ENCODE measurements at regions not wholly inside any gene's neighbourhood (a gene's known extent, or its start where the extent isn't known, plus 50 kb on each side); places are given as distances from the start of the nearest gene placed in this dataset.
"Not testable (repeated sequence)": the region's sequence is repeated elsewhere in the genome, so short reads cannot be mapped to it uniquely, and the experiment has no call there.

- no peak for DNase-seq (ENCODE audit: low read depth, low spot score)
These were observed 145.3 kb upstream of the ROPN1 start for GRCh38 chr3:124137216-124137615.

DNA sequence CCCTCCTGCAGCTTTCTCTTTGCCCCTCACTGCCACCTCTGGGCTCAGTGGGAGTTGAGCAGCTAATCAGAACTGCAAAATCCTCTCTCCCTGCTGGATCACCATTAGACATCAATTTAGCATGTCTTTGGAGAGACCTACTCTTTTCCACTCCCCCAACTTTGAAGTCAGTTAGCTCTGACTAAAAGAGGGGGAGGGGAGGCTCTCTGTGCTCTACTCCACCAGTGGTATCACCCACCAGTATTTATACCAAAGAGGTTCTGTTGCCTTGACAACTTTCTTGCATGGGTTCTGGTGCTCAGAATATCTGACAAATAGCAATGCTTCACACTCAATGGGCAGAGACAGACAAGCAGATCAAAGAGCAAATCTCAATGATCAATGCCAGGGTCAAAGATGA is 146.2 kb upstream of the ROPN1 start:
- DNase-seq (ENCODE audit: low read depth, low spot score), result no peak

DNA sequence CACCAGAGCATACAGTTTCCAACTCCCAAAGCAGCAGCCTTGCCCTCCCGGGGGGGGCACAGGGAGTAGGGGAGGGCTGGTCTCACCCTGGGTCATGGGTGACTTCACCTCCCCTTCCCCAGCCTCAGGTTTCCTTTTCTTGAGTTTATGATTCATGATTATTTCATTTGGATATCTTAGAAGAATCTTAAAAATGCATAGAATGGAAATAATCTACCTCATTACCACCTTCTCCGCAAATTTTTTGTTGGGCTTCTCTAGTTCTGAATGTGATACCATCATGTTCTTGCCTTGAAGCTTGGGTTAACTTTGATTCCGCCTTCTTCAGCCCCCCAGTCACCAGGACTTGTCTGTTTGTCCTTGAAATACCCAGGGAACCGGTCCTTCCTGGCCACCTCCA is 148.8 kb upstream of the ROPN1 start:
- no peak for DNase-seq (ENCODE audit: low read depth, low spot score)

DNA sequence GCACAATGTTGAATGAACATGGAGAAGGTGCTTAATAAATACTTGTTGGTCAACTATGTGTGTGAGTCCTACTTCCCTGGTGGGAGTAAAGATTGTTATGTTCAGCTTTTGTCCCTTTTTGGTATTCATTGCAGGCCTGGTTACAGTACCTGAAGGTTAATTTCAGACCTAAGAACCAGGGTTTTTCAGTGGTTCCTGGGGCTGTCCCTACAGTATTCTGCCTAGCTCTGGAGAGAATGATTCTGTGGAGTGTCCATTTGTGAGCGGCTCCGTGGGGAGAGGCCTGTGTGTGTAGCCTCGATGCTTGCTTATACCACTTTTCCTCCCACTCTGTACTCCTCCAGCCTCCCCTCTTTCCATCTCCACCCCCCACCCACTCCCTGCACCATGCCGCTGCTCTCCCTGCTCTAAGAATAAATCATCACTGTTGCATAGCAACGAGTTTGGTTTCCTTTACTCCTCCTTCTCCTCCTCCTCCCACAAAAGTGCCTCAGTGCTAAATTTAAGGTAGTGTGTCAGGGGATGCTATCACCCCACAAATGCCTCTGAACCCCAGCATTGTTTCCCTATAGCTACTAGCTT is 150.6 kb upstream of the ROPN1 start:
- no peak for DNase-seq (ENCODE audit: low read depth, low spot score)

DNA sequence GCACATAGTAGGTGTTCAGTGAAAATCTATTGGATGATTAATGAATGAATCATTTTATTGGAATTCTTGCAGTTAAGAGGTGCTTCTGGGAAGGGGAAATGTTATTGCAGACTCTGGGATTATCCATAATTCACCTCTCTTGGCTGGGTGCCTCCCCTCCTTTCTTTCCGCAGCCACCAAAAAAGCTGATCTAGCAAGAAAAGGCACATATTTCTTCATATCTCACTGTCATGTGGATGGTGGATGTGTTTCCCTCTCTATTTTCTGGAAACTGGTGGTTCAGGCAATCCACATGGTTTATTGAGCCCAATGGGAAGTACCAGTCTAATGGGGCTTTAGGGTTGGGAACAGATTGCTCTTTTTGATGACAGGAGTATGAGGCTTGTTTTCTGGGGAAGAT is 151.1 kb upstream of the ROPN1 start:
- no peak for DNase-seq (ENCODE audit: low read depth, low spot score)

DNA sequence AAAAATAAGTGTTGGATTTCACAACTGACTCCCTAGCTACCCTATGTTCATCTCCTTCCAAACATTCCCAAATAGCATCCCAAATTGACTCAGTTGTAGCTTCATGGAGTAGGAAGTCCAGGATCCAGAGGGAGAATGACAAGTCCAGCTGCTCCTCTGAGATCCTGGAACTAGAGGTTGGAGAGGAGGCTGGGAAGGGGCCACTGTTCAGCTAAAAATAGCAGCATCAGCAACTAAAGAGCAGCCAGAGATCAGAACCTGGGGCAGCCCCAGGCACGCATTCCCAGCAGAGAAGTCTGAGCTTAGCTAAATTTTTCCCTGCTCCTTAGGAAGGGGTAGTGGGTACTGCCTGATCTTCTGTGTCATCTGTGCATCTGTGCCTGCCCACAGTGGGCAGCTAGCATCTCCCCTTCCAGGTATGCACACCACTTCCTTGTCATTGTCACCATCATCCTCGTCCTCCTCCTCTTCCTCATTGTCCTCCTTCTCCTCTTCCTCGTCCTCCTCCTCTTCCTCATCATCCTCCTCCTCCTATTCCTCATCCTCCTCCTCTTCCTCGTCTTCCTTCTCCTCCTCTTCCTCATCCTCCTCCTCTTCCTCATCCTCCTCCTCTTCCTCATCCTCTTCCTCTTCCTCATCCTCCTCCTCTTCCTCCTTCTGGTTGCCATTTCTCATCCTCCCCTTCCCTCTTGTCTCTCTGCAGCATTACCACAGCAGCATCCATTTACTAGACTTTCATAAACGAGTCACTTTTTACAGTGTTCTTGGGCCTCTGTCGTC is 152.3 kb upstream of the ROPN1 start:
- DNase-seq (ENCODE audit: low read depth, low spot score), result peak; percentile 10

- no peak for DNase-seq (ENCODE audit: low read depth, low spot score)
These were observed 155.5 kb upstream of the ROPN1 start for GRCh38 chr3:124147429-124147828.

GRCh38 chr3:124147946-124148345 is 156.0 kb upstream of the ROPN1 start:
- no peak for DNase-seq (ENCODE audit: low read depth, low spot score)

DNA sequence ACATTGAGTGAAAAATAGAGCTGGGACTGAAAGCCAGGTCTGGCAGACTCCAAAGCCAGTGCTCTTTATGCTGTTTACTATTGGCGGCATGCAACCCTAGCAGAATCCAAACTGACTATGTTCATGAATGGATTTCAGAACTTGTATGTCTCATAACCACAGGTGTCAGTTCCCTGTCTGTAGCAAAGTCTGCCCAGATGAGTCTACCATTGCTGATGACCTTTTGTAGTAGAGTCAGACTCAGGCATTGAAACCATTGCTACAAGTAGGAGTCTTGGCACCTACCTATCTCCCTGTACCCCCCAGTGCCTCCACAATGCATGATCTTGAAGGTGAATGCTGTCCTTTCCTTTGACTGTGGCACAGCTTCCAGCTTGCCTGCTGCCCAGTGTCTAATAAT is 157.2 kb upstream of the ROPN1 start:
- DNase-seq (ENCODE audit: low read depth, low spot score), result no peak

DNA sequence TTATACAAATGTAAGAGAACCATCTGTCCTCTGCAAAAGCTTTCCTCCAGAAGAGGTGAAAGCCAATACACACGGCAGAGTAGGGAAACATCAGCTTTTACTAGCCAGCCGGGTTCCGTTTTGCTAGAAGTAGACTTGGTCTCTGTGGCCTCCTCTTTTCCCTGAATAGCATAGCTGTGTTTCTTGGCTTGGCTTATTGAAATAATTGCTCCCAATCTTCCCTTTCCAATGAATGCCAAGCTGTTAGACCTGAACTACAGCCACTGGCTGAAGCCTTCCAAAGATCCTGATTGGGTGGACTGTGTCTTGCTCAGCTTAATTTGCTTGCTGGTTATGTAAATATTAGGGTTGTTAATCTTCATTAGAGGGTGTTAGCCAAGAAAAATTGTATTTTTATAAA is 157.8 kb upstream of the ROPN1 start:
- no peak for DNase-seq (ENCODE audit: low read depth, low spot score)

GRCh38 chr3:124152891-124153290 is 161.0 kb upstream of the ROPN1 start:
- not testable (repeated sequence) for DNase-seq (ENCODE audit: low read depth, low spot score)

DNA sequence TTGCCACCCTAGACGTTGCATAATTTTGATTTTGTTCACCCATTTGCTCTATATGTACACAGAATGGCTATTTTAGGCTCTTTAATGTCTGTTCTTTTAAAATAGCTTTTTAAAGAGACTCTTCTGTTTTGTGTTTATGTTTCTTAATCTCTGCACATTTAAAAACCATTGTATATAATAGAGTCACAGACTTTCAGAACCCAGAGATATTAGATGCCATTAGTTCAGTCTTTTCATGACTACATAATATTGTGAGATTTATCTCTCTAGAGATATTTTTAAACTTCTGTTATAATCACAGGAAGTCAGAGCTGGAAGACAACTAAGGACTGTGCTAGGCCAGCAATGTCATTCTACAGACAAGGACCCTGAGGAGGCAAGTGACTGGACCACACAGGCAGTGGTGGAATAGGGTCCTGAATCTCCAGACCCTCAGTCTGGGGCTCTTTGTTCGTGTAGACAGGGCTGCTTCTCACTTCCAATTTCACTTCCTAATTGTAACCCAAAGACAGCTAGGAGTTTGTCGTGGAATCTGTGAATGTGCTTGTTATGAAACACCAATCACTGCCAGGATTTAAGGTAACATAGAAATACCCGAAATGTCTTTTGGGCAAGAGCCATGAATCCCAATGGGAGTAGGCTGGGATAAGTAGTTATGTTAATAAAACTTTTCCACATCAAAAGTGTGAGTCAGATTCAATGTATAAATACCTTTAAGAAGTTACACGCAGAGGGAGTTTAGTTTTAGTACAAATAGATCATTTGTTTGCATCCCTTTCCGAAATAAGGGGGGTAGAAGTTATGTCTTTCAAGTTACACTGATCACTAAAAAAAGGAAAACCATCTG is 165.2 kb upstream of the ROPN1 start:
- no peak for DNase-seq (ENCODE audit: low read depth, low spot score)

- no peak for DNase-seq (ENCODE audit: low read depth, low spot score)
These were observed 165.8 kb upstream of the ROPN1 start for GRCh38 chr3:124157748-124158147.

- DNase-seq (ENCODE audit: low read depth, low spot score), result peak; percentile 86
These were observed 166.4 kb upstream of the ROPN1 start for GRCh38 chr3:124158168-124158881.

DNA sequence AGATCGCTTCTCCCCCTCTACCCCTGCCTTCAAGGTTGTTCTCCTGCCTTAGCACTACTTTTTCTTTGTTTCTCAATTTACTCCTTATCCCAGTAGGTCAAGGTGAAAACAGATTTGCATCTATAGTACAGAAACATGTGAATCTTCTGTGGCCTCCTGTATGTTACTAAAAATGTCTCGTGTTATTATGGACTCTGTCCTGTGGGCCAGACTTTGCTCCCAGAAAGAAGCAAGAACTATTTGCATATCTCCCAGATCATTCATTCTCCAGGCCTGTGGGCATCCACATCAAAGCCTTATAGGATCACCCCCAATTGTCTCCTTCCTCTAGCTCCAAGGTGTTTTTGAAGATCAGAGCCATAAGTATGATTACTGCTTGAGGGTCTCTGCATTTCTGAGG is 169.5 kb upstream of the ROPN1 start:
- DNase-seq (ENCODE audit: low read depth, low spot score), result no peak

DNA sequence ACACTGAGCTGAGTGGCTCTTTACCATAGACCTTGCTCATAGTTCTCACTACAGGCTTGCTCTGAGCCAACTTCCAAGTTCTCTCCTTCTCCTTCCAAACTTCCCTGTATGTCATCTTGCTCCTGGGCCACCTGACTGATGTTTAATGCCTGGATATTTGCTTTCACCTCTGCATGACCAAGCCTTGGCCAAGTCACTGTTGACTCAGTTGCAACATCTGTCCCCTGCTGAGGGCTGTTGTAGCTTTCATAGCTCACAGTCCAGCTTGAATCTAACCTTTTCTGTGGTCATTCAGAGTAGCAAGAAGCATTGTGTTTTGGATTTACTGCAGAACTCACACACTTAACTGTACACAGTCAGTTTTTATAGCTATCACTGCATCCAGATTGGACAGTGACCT is 171.8 kb upstream of the ROPN1 start:
- DNase-seq (ENCODE audit: low read depth, low spot score), result no peak

DNA sequence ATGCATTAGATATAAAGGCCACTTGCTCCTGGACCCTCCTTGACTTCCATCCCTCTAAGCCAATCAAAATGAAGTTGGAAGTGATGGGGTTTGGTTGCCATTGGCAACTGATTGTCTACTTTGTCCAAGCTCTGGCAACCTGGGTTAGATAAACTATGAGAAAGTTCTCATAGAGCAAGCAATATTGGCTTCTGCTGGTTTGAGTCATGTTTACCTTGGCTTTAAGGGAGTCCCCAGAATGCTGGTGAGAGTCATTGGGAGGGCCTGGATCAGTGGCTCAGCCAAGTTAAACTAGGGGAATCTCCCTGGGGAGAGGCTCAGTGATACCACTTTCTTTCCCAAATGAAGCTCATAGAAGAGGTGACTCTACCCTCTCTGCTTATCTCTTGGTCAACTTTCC is 176.3 kb upstream of the ROPN1 start:
- DNase-seq (ENCODE audit: low read depth, low spot score), result no peak

DNA sequence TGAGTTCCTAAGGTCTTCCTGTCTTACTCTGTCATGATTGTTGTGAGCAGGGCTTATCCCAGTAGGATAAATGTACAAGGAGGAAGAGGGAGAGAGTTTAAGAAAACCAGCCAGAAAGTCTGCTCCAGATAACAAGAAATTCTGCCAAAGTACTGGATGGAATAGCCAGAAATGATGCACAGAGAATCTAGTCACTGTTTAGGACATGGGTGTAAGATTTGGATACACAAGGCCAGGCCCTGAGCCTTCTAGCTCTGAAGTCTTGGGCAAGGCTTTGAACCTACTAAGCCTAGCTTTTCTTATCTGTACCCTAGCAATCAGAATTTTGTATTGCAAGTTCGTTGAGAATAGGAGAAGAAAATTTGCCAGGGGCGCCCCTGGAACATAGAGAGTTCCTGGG is 180.4 kb upstream of the ROPN1 start:
- DNase-seq (ENCODE audit: low read depth, low spot score), result no peak

- DNase-seq (ENCODE audit: low read depth, low spot score), result no peak
These were observed 180.9 kb upstream of the ROPN1 start for GRCh38 chr3:124172816-124173215.

GRCh38 chr3:124174476-124174875 is 182.6 kb upstream of the ROPN1 start:
- no peak for DNase-seq (ENCODE audit: low read depth, low spot score)

- no peak for DNase-seq (ENCODE audit: low read depth, low spot score)
These were observed 183.3 kb upstream of the ROPN1 start for GRCh38 chr3:124174910-124175874.

All from ELF-1 (cell line).